HEK293 (cell line): ENCODE measurements at regions not wholly inside any gene's neighbourhood (a gene's known extent, or its start where the extent isn't known, plus 50 kb on each side); places are given as distances from the start of the nearest gene placed in this dataset.

Experiments
- CTCF ChIA-PET: fragments of 350-600 bp; formaldehyde crosslinking; extraction: SDS; loops from one replicate; lab custom pipeline; 2021; ENCODE audit warnings: antibody characterized with exemption; lab: Yijun Ruan, JAX
- POLR2A ChIA-PET: fragments of 300-600 bp; formaldehyde crosslinking; extraction: SDS; loops from one replicate; lab custom pipeline; 2020; ENCODE audit warnings: antibody characterized with exemption, inconsistent platforms; lab: Yijun Ruan, JAX
- H3K27ac ChIP-seq: fragments of 200-500 bp; sonication (Bioruptor generic); 2 replicates; pipeline ENCODE4 v1.5.1; 2014; ENCODE audit warnings: low read depth, low read length, control low read depth, inconsistent platforms; ENCODE audit errors: extremely low read depth
- H3K36me3 ChIP-seq, 2 experiments: fragments of 200-500 bp in 1 of 2; sonication (Bioruptor generic) in 1 of 2; 1 replicate in 1 of 2; 2 replicates in 1 of 2; pipeline ENCODE4 v1.5.1; 2014 to 2017; ENCODE audit warnings: inconsistent platforms in 2 of 2, low read length in 2 of 2; ENCODE audit not compliant: control insufficient read depth in 2 of 2, insufficient read depth in 1 of 2
- H3K4me1 ChIP-seq: fragments of 200-500 bp; sonication (Bioruptor generic); 2 replicates; pipeline ENCODE4 v1.5.1; 2014; ENCODE audit warnings: mild to moderate bottlenecking, low read length, inconsistent platforms; ENCODE audit not compliant: control insufficient read depth, insufficient read depth
- H3K4me3 ChIP-seq: 2 replicates; pipeline ENCODE4 v1.5.1; 2011; ENCODE audit warnings: low read depth, mild to moderate bottlenecking, control low read depth, low read length, moderate library complexity
- H3K9me3 ChIP-seq: fragments of 200-500 bp; sonication (Bioruptor generic); 2 replicates; pipeline ENCODE4 v1.5.1; 2014; ENCODE audit warnings: low read depth, low read length, inconsistent platforms; ENCODE audit not compliant: control insufficient read depth, insufficient read depth
- OVOL3 ChIP-seq: fragments of 450-650 bp; formaldehyde crosslinking; IDR thresholded peaks from 2 replicates; pipeline ENCODE4 v1.5.1; 2016; ENCODE audit warnings: missing biosample characterization, missing genetic modification characterization
- PATZ1 ChIP-seq: fragments of 450-650 bp; formaldehyde crosslinking; IDR thresholded peaks from 2 replicates; pipeline ENCODE4 v1.5.1; 2016; ENCODE audit warnings: missing biosample characterization, missing genetic modification characterization
- SALL2 ChIP-seq: fragments of 450-650 bp; formaldehyde crosslinking; IDR thresholded peaks from 2 replicates; pipeline ENCODE4 v1.5.0; 2017; ENCODE audit warnings: missing biosample characterization, mild to moderate bottlenecking, missing genetic modification characterization, borderline replicate concordance
- SP3 ChIP-seq: fragments of 450-650 bp; formaldehyde crosslinking; IDR thresholded peaks from 2 replicates; pipeline ENCODE4 v1.5.1; 2016; ENCODE audit warnings: missing biosample characterization, missing genetic modification characterization
- SP7 ChIP-seq: fragments of 450-650 bp; formaldehyde crosslinking; IDR thresholded peaks from 2 replicates; pipeline ENCODE4 v1.5.1; 2016; ENCODE audit warnings: missing biosample characterization, missing genetic modification characterization
- TCF7L2 ChIP-seq: IDR thresholded peaks from 2 replicates; pipeline ENCODE4 v1.6.1; 2011; ENCODE audit warnings: low read depth, mild to moderate bottlenecking, inconsistent platforms, low read length, moderate library complexity, borderline replicate concordance
- ZIC2 ChIP-seq: fragments of 450-650 bp; formaldehyde crosslinking; IDR thresholded peaks from 2 replicates; pipeline ENCODE4 v1.5.1; 2016; ENCODE audit warnings: missing biosample characterization, missing genetic modification characterization
- ZNF10 ChIP-seq: fragments of 450-650 bp; formaldehyde crosslinking; IDR thresholded peaks from 2 replicates; pipeline ENCODE4 v1.5.1; 2017; ENCODE audit warnings: missing biosample characterization, missing genetic modification characterization
- ZNF174 ChIP-seq: fragments of 450-650 bp; formaldehyde crosslinking; IDR thresholded peaks from 2 replicates; pipeline ENCODE4 v1.5.0; 2017; ENCODE audit warnings: missing biosample characterization, mild to moderate bottlenecking, missing genetic modification characterization
- ZNF19 ChIP-seq: fragments of 450-650 bp; formaldehyde crosslinking; IDR thresholded peaks from 2 replicates; pipeline ENCODE4; 2016; ENCODE audit warnings: missing biosample characterization, missing genetic modification characterization, low read depth
- ZNF416 ChIP-seq: fragments of 450-650 bp; formaldehyde crosslinking; IDR thresholded peaks from 2 replicates; pipeline ENCODE4 v1.5.1; 2016; ENCODE audit warnings: missing biosample characterization, missing genetic modification characterization
- ZNF433 ChIP-seq: fragments of 450-650 bp; formaldehyde crosslinking; IDR thresholded peaks from 2 replicates; pipeline ENCODE4 v1.5.1; 2016; ENCODE audit warnings: missing biosample characterization, missing genetic modification characterization, low read depth
- ZNF529 ChIP-seq: fragments of 450-650 bp; formaldehyde crosslinking; IDR thresholded peaks from 2 replicates; pipeline ENCODE4 v1.5.1; 2017; ENCODE audit warnings: missing genetic modification characterization, missing biosample characterization; ENCODE audit not compliant: insufficient replicate concordance
- ZNF549 ChIP-seq: fragments of 450-650 bp; IDR thresholded peaks from 2 replicates; pipeline ENCODE4 v1.5.1; 2018; ENCODE audit warnings: missing biosample characterization, missing genetic modification characterization, mild to moderate bottlenecking, inconsistent platforms, moderate library complexity
- ZNF558 ChIP-seq: fragments of 450-650 bp; formaldehyde crosslinking; IDR thresholded peaks from 2 replicates; pipeline ENCODE4 v1.5.1; 2016; ENCODE audit warnings: missing biosample characterization, missing genetic modification characterization
- ZNF621 ChIP-seq: fragments of 450-650 bp; formaldehyde crosslinking; IDR thresholded peaks from 2 replicates; pipeline ENCODE4 v1.5.1; 2017; ENCODE audit warnings: missing biosample characterization, missing genetic modification characterization
- ZNF623 ChIP-seq: fragments of 450-650 bp; formaldehyde crosslinking; IDR thresholded peaks from 2 replicates; pipeline ENCODE4 v1.5.1; 2016; ENCODE audit warnings: missing biosample characterization, missing genetic modification characterization
- ZNF624 ChIP-seq: fragments of 450-650 bp; formaldehyde crosslinking; IDR thresholded peaks from 2 replicates; pipeline ENCODE4 v1.5.1; 2017; ENCODE audit warnings: missing biosample characterization, missing genetic modification characterization
- ZNF629 ChIP-seq: fragments of 450-650 bp; formaldehyde crosslinking; IDR thresholded peaks from 2 replicates; pipeline ENCODE4 v1.5.1; 2017; ENCODE audit warnings: missing biosample characterization, missing genetic modification characterization
- ZNF701 ChIP-seq: fragments of 450-650 bp; formaldehyde crosslinking; IDR thresholded peaks from 2 replicates; pipeline ENCODE4 v1.5.1; 2016; ENCODE audit warnings: missing biosample characterization, missing genetic modification characterization
- ZXDB ChIP-seq: fragments of 450-650 bp; formaldehyde crosslinking; IDR thresholded peaks from 2 replicates; pipeline ENCODE4 v1.5.1; 2016; ENCODE audit warnings: missing biosample characterization, missing genetic modification characterization
- TF ChIP-seq, protein P1 (sequence below): fragments of 450-650 bp; formaldehyde crosslinking; IDR thresholded peaks from 2 replicates; pipeline ENCODE4 v1.5.1; 2016; ENCODE audit warnings: missing biosample characterization, missing genetic modification characterization

- TF ChIP-seq PATZ1 (tag by site-specific recombination) (no peak), ZNF10 (tag by site-specific recombination) (no peak), ZIC2 (no peak), ZNF529 (no peak), ZNF624 (tag by site-specific recombination) (no peak), ZXDB (tag by site-specific recombination) (no peak)
These were observed 130.4 kb downstream of the BRMS1L start (continued) for GRCh38 chr14:35956376-35957085.

- peaks cover 6% of the 10 kb centered on the region; the same call in 1 of the 2 replicates for H3K4me1 ChIP-seq
- H3K27ac ChIP-seq, result no peak overlapping the region
- no peak for TF ChIP-seq ZNF701 (tag by site-specific recombination)
- TF ChIP-seq SALL2 (tag by site-specific recombination), result no peak
- TF ChIP-seq SP7, result no peak
- no peak for TF ChIP-seq TCF7L2
- TF ChIP-seq ZNF433 (tag by site-specific recombination), result no peak
- TF ChIP-seq OVOL3, result no peak
- no peak for TF ChIP-seq ZNF621 (tag by site-specific recombination)
- no peak for TF ChIP-seq ZNF19
- TF ChIP-seq SP3 (tag by site-specific recombination), result no peak
- TF ChIP-seq ZNF623 (tag by site-specific recombination), result no peak
- TF ChIP-seq ZNF629 (tag by site-specific recombination), result no peak
- TF ChIP-seq ZNF174 (tag by site-specific recombination), result no peak
- TF ChIP-seq ZNF416 (tag by site-specific recombination), result no peak
- no peak for TF ChIP-seq ZNF558 (tag by site-specific recombination)
- TF ChIP-seq ZNF549 (tag by site-specific recombination), result no peak
- TF ChIP-seq, protein P1, sequence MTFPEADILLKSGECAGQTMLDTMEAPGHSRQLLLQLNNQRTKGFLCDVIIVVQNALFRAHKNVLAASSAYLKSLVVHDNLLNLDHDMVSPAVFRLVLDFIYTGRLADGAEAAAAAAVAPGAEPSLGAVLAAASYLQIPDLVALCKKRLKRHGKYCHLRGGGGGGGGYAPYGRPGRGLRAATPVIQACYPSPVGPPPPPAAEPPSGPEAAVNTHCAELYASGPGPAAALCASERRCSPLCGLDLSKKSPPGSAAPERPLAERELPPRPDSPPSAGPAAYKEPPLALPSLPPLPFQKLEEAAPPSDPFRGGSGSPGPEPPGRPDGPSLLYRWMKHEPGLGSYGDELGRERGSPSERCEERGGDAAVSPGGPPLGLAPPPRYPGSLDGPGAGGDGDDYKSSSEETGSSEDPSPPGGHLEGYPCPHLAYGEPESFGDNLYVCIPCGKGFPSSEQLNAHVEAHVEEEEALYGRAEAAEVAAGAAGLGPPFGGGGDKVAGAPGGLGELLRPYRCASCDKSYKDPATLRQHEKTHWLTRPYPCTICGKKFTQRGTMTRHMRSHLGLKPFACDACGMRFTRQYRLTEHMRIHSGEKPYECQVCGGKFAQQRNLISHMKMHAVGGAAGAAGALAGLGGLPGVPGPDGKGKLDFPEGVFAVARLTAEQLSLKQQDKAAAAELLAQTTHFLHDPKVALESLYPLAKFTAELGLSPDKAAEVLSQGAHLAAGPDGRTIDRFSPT, result no peak
- TF ChIP-seq, all 188 proteins: peak for 0
- Histone ChIP-seq H3K36me3 (no peaks in the 10 kb centered on the region), H3K4me3 (no peak overlapping the region), H3K9me3 (no peaks in the 10 kb centered on the region)
- CTCF ChIA-PET, result interaction anchor here (1.0 kb wide), 1 partner anchor 15 kb away, joined by 3 read pairs; no protein-coding TSS in a partner anchor
- POLR2A ChIA-PET, result no interaction called here
These were observed 126.4 kb downstream of the BRMS1L start for GRCh38 chr14:35952584-35952983.
